ENCODE measurements at regions not wholly inside any gene's neighbourhood (a gene's known extent, or its start where the extent isn't known, plus 50 kb on each side); places are given as distances from the start of the nearest gene placed in this dataset.
"Not testable (repeated sequence)": the region's sequence is repeated elsewhere in the genome, so short reads cannot be mapped to it uniquely, and the experiment has no call there.

- Histone ChIP-seq H3K27me3 (ENCODE audit: control insufficient read depth, insufficient read depth, low read length) (no peaks in the 10 kb centered on the region), H3K9me3 (ENCODE audit: control insufficient read depth in 2 of 3, insufficient read depth in 1 of 3, low read length in 3 of 3) (peaks cover 0 to 1% (median 0%) of the 10 kb centered on the region in 3 donors), H3K36me3 (ENCODE audit: control insufficient read depth in 2 of 3, insufficient read depth in 3 of 3, low read length in 3 of 3) (no peaks in the 10 kb centered on the region), H3K4me3 (ENCODE audit: low read length in 3 of 3) (no peak overlapping the region), H3K4me1 (ENCODE audit: control insufficient read depth in 2 of 3, insufficient read depth in 2 of 3, low read depth in 1 of 3, low read length in 3 of 3) (peaks cover 0 to 19% (median 13%) of the 10 kb centered on the region in 3 donors), H3K27ac (ENCODE audit: low read depth in 2 of 2, low read length in 2 of 2) (peak overlapping the region in 1 of 2 donors; percentile 20), H3K9ac (ENCODE audit: low read length in 3 of 3) (no peak overlapping the region)
- TF ChIP-seq CTCF (IDR thresholded peaks at IDR 0.05; ENCODE audit: borderline replicate concordance, extremely low read depth, insufficient read depth), result no peak
- no peak for FAIRE-seq
- intact Hi-C loops (cut with DNase I), result no loop called here
- no peak for DNase-seq
These were observed 66.1 kb upstream of the SLC44A3 start for GRCh38 chr1:94754095-94754494.

GRCh38 chr1:94753171-94753972 is 66.8 kb upstream of the SLC44A3 start:
- Histone ChIP-seq H3K4me1 (ENCODE audit: control insufficient read depth in 2 of 3, insufficient read depth in 2 of 3, low read depth in 1 of 3, low read length in 3 of 3) (peaks cover 0 to 19% (median 13%) of the 10 kb centered on the region in 3 donors), H3K4me3 (ENCODE audit: low read length in 3 of 3) (no peak overlapping the region), H3K9me3 (ENCODE audit: control insufficient read depth in 2 of 3, insufficient read depth in 1 of 3, low read length in 3 of 3) (peaks cover 0 to 1% (median 0%) of the 10 kb centered on the region in 3 donors), H3K27me3 (ENCODE audit: control insufficient read depth, insufficient read depth, low read length) (no peaks in the 10 kb centered on the region), H3K27ac (ENCODE audit: low read depth in 2 of 2, low read length in 2 of 2) (peak overlapping the region; percentile 20 to 59), H3K9ac (ENCODE audit: low read length in 3 of 3) (peak overlapping the region in 1 of 3 donors; percentile 9), H3K36me3 (ENCODE audit: control insufficient read depth in 2 of 3, insufficient read depth in 3 of 3, low read length in 3 of 3) (no peaks in the 10 kb centered on the region)
- FAIRE-seq (no peak), DNase-seq (peak in 1 of 5 donors; percentile 74)
- intact Hi-C loops (cut with DNase I), result no loop called here
- no peak for TF ChIP-seq CTCF (IDR thresholded peaks at IDR 0.05; ENCODE audit: borderline replicate concordance, extremely low read depth, insufficient read depth)

- H3K27me3 ChIP-seq (ENCODE audit: control insufficient read depth, insufficient read depth, low read length); H3K9ac ChIP-seq (ENCODE audit: low read length in 3 of 3); H3K9me3 ChIP-seq (ENCODE audit: control insufficient read depth in 2 of 3, insufficient read depth in 1 of 3, low read length in 3 of 3); H3K27ac ChIP-seq (ENCODE audit: low read depth in 2 of 2, low read length in 2 of 2); FAIRE-seq; H3K36me3 ChIP-seq (ENCODE audit: control insufficient read depth in 2 of 3, insufficient read depth in 3 of 3, low read length in 3 of 3); intact Hi-C loops (cut with DNase I); DNase-seq; H3K4me3 ChIP-seq (ENCODE audit: low read length in 3 of 3): not testable (repeated sequence)
- peaks cover 0 to 17% (median 13%) of the 10 kb centered on the region in 3 donors for H3K4me1 ChIP-seq (ENCODE audit: control insufficient read depth in 2 of 3, insufficient read depth in 2 of 3, low read depth in 1 of 3, low read length in 3 of 3)
These were observed 68.7 kb upstream of the SLC44A3 start for GRCh38 chr1:94751483-94751882.

- no peaks in the 10 kb centered on the region for H3K4me1 ChIP-seq (ENCODE audit: control insufficient read depth in 2 of 3, insufficient read depth in 2 of 3, low read depth in 1 of 3, low read length in 3 of 3)
- peaks cover 0 to 1% (median 0%) of the 10 kb centered on the region in 3 donors for H3K9me3 ChIP-seq (ENCODE audit: control insufficient read depth in 2 of 3, insufficient read depth in 1 of 3, low read length in 3 of 3)
- peak in 1 of 5 donors; percentile 77 for DNase-seq
- no peak overlapping the region for H3K4me3 ChIP-seq (ENCODE audit: low read length in 3 of 3)
- no peak for FAIRE-seq
- intact Hi-C loops (cut with DNase I), result no loop called here
- H3K9ac ChIP-seq (ENCODE audit: low read length in 3 of 3), result no peak overlapping the region
- no peak for TF ChIP-seq CTCF (IDR thresholded peaks at IDR 0.05; ENCODE audit: borderline replicate concordance, extremely low read depth, insufficient read depth)
- peak overlapping the region in 1 of 2 donors; percentile 15 for H3K27ac ChIP-seq (ENCODE audit: low read depth in 2 of 2, low read length in 2 of 2)
- no peaks in the 10 kb centered on the region for H3K27me3 ChIP-seq (ENCODE audit: control insufficient read depth, insufficient read depth, low read length)
- H3K36me3 ChIP-seq (ENCODE audit: control insufficient read depth in 2 of 3, insufficient read depth in 3 of 3, low read length in 3 of 3), result no peaks in the 10 kb centered on the region
These were observed 73.3 kb upstream of the SLC44A3 start for GRCh38 chr1:94746635-94747525.

Data from kidney (tissue), 13 donors.